ENCODE measurements at regions not wholly inside any gene's neighbourhood (a gene's known extent, or its start where the extent isn't known, plus 50 kb on each side); places are given as distances from the start of the nearest gene placed in this dataset.

DNA sequence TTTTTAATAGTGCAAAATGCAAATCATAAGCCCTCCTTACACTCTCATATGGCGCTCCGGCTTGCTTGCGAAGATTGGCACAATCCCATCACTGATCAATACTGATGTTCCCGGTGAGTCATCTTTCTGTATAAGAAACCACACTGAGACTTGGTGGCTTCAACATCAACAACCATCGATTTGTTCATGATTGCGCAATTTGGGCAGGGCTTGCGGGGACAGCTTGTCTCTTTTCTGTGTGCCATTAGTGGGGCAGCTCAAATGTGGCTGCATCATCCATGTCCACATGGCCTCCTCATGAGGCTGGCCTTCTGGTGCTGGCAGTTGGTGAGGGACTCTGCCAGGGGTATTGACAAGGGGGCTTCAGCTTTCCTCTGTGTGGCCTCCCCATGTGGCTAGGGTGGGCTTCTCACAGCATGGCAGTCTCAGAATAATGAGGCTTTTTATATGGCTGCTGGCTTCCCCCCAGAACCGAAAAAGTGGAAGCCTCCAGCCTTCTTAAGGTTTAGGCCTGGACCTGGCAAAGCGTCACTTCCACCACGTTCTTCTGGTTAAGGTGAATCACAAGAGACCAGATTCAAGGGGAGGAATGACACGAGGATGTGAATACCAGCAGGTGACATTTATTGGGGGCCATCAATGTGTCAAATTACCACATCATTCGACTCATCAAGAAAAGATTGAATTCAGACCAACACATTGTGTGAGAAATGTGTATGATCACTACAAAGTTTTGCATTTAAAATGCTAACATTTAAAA is 79.5 kb upstream of the NFIL3 start (continued):
- TF ChIP-seq, protein P1, sequence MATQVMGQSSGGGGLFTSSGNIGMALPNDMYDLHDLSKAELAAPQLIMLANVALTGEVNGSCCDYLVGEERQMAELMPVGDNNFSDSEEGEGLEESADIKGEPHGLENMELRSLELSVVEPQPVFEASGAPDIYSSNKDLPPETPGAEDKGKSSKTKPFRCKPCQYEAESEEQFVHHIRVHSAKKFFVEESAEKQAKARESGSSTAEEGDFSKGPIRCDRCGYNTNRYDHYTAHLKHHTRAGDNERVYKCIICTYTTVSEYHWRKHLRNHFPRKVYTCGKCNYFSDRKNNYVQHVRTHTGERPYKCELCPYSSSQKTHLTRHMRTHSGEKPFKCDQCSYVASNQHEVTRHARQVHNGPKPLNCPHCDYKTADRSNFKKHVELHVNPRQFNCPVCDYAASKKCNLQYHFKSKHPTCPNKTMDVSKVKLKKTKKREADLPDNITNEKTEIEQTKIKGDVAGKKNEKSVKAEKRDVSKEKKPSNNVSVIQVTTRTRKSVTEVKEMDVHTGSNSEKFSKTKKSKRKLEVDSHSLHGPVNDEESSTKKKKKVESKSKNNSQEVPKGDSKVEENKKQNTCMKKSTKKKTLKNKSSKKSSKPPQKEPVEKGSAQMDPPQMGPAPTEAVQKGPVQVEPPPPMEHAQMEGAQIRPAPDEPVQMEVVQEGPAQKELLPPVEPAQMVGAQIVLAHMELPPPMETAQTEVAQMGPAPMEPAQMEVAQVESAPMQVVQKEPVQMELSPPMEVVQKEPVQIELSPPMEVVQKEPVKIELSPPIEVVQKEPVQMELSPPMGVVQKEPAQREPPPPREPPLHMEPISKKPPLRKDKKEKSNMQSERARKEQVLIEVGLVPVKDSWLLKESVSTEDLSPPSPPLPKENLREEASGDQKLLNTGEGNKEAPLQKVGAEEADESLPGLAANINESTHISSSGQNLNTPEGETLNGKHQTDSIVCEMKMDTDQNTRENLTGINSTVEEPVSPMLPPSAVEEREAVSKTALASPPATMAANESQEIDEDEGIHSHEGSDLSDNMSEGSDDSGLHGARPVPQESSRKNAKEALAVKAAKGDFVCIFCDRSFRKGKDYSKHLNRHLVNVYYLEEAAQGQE (IDR thresholded peaks at IDR 0.05; ENCODE audit: unreplicated experiment): no peak
- no peak for TF ChIP-seq EZH2 (IDR thresholded peaks at IDR 0.05; ENCODE audit: low read depth, unreplicated experiment)
- no peak for TF ChIP-seq CTCF (conservative IDR thresholded peaks at IDR 0.05; ENCODE audit: low read depth in 2 of 2)

DNA sequence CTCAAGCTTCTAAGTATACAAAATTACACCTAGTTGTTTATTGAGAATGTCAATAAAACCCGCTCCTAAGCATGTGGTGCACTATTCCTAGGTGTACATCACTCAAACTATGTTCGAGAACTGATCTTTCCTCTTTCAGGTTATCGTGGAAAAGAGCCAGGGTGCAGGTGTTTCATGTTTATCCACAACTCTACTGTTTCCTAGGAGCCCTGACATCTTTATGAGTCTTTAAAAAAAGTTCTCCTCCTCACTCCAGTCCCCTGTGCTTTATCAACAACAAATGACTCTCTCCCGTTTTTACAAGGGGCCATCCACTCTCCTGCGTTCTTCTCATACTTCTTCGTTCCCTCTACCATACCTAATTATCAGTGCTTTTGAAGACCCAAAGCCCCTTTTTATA is 78.8 kb upstream of the NFIL3 start:
- Histone ChIP-seq H2AFZ (no peak overlapping the region), H3K9me2 (ENCODE audit: insufficient read depth) (peaks cover 5% of the 10 kb centered on the region; the same call in 1 of the 2 replicates), H3K27ac (ENCODE audit: low read depth) (no peak overlapping the region), H3K36me3 (ENCODE audit: insufficient read depth) (no peaks in the 10 kb centered on the region), H3K4me1 (ENCODE audit: insufficient read depth) (peaks cover 3% of the 10 kb centered on the region; the same call in 1 of the 2 replicates), H3K27me3 (ENCODE audit: insufficient read depth) (no peaks in the 10 kb centered on the region), H3F3A (replicated peaks; ENCODE audit: low read depth) (no peaks in the 10 kb centered on the region), H3K4me2 (no peak overlapping the region), H3K79me2 (replicated peaks; ENCODE audit: insufficient read depth) (no peaks in the 10 kb centered on the region), H4K20me1 (replicated peaks; ENCODE audit: insufficient read depth) (no peaks in the 10 kb centered on the region), H3K4me3 (no peak overlapping the region)
- Mint-ChIP-seq H3K4me3 (no peak overlapping the region), H3K9me3 (no peaks in the 10 kb centered on the region), H3K36me3 (ENCODE audit: low read depth) (no peaks in the 10 kb centered on the region), H3K27me3 (ENCODE audit: insufficient read depth, low read depth, poor library complexity) (peaks cover 2% of the 10 kb centered on the region), H3K4me1 (peaks cover 8% of the 10 kb centered on the region; the same call in 2 of the 3 replicates), H3K27ac (no peak overlapping the region)
- no peak for ATAC-seq
- no peak for DNase-seq (ENCODE audit: low spot score)
- no peak for TF ChIP-seq EZH2phosphoT487 (IDR thresholded peaks at IDR 0.05; ENCODE audit: unreplicated experiment)
- no peak for TF ChIP-seq ZNF331 (CRISPR knock-in tag; IDR thresholded peaks at IDR 0.05; ENCODE audit: low read depth)
- no peak for TF ChIP-seq CTCF (conservative IDR thresholded peaks at IDR 0.05; ENCODE audit: low read depth in 2 of 2)
- no peak for TF ChIP-seq EZH2 (IDR thresholded peaks at IDR 0.05; ENCODE audit: low read depth, unreplicated experiment)
- TF ChIP-seq ZNF114 (CRISPR knock-in tag; IDR thresholded peaks at IDR 0.05): no peak
- no peak for TF ChIP-seq CREB1 (CRISPR knock-in tag; IDR thresholded peaks at IDR 0.05; ENCODE audit: low read depth)
- TF ChIP-seq, protein P1 (IDR thresholded peaks at IDR 0.05; ENCODE audit: unreplicated experiment): no peak
- no peak for TF ChIP-seq STAT1 (IDR thresholded peaks at IDR 0.05; ENCODE audit: unreplicated experiment)
- TF ChIP-seq NANOG (IDR thresholded peaks at IDR 0.05; ENCODE audit: borderline replicate concordance): no peak
